NB4 (cell line): ENCODE measurements at regions not wholly inside any gene's neighbourhood (a gene's known extent, or its start where the extent isn't known, plus 50 kb on each side); places are given as distances from the start of the nearest gene placed in this dataset.

ENCODE experiments used
- DNase-seq: peaks from one replicate; pipeline ENCODE4 v3.0.0; 2010; ENCODE audit warnings: low read depth
- H3K4me3 ChIP-seq: one replicate; pipeline ENCODE4 v1.5.1; 2011; ENCODE audit warnings: mild to moderate bottlenecking, low read depth, low read length, moderate library complexity
- CTCF ChIP-seq: IDR thresholded peaks from one replicate; pipeline ENCODE4 v1.5.1; 2012; ENCODE audit warnings: low read depth, low read length
- MAX ChIP-seq: IDR thresholded peaks from 2 replicates; pipeline ENCODE4 v1.6.1; 2011; ENCODE audit warnings: low read depth, low read length
- MYC ChIP-seq: IDR thresholded peaks from 2 replicates; pipeline ENCODE4 v1.6.1; 2011; ENCODE audit warnings: low read depth, low read length
- POLR2A ChIP-seq: IDR thresholded peaks from 2 replicates; pipeline ENCODE4 v1.6.1; 2011; ENCODE audit warnings: mild to moderate bottlenecking; ENCODE audit not compliant: insufficient read length; ENCODE audit errors: extremely low read depth

GRCh38 chr11:115803073-115803740 lies 299.0 kb upstream of the CADM1 start:
- DNase-seq, result no peak
- H3K4me3 ChIP-seq, result no peak overlapping the region
- no peak for TF ChIP-seq MYC
- TF ChIP-seq MAX, result no peak
- TF ChIP-seq POLR2A, result no peak
- TF ChIP-seq CTCF, result no peak

GRCh38 chr11:115802641-115803040 lies 298.4 kb upstream of the CADM1 start:
- no peak for TF ChIP-seq MAX
- TF ChIP-seq MYC, result no peak
- no peak for TF ChIP-seq CTCF
- no peak for TF ChIP-seq POLR2A
- no peak for DNase-seq
- H3K4me3 ChIP-seq, result no peak overlapping the region

- H3K4me3 ChIP-seq, result no peak overlapping the region
- TF ChIP-seq CTCF, result no peak
- TF ChIP-seq POLR2A, result no peak
- TF ChIP-seq MAX, result no peak
- no peak for TF ChIP-seq MYC
- no peak for DNase-seq
Observed at GRCh38 chr11:115792903-115793302, 288.7 kb upstream of the CADM1 start.

- no peak for DNase-seq
- H3K4me3 ChIP-seq, result no peak overlapping the region
- TF ChIP-seq MAX, result no peak
- no peak for TF ChIP-seq CTCF
- no peak for TF ChIP-seq MYC
- TF ChIP-seq POLR2A, result no peak
Observed at GRCh38 chr11:115787302-115787701, 283.1 kb upstream of the CADM1 start.

- no peak for TF ChIP-seq MYC
- TF ChIP-seq POLR2A, result no peak
- TF ChIP-seq CTCF, result no peak
- no peak for TF ChIP-seq MAX
- no peak overlapping the region for H3K4me3 ChIP-seq
- no peak for DNase-seq
Observed at GRCh38 chr11:115784796-115785521, 280.7 kb upstream of the CADM1 start.
